ENCODE measurements at regions not wholly inside any gene's neighbourhood (a gene's known extent, or its start where the extent isn't known, plus 50 kb on each side); places are given as distances from the start of the nearest gene placed in this dataset.

DNA sequence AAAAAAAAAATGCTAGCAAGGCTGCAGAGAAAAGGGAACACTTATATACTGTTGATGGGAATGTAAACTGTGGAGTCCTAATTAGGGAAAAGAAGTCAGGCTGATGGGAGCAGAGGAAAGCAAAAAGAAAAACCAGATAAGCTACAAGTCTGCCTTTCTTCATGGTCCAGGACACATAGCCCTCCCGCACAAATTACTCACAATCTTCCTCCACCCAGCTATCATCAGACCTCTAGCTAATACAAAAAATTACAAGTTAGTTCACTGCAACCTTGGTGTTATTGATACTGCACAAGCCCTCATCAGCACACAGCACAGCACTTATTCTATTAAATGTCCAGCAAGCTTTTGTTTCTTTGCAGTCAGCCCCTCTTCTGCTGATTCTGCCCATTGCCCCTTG, 186.0 kb upstream of the ADRA1B start:
- no peak overlapping the region for H3K4me3 ChIP-seq
- no peaks in the 10 kb centered on the region for H3K9me3 ChIP-seq (replicated peaks; ENCODE audit: control insufficient read depth, insufficient read depth, low read depth, low read length)
- no peak overlapping the region for H3K4me2 ChIP-seq (ENCODE audit: insufficient read depth, low read length)
- H3K9me1 ChIP-seq (ENCODE audit: control insufficient read depth, insufficient read depth, low read length) = no peaks in the 10 kb centered on the region
- 0% methylated on average over 1 of the region's 1 CpG for WGBS (ENCODE audit: insufficient coverage, low coverage, missing lambda C conversion rate)
- H3K9ac ChIP-seq (ENCODE audit: insufficient read depth in 1 of 2, low read depth in 2 of 2, low read length in 2 of 2) = no peak overlapping the region
- ATAC-seq = no peak
- no peaks in the 10 kb centered on the region for H3K79me2 ChIP-seq (ENCODE audit: control insufficient read depth, insufficient read depth, low read length)
- no TSS peak for BruUV-seq (replicated peaks)
- H2AFZ ChIP-seq (ENCODE audit: low read depth, low read length) = no peak overlapping the region
- H3K36me3 ChIP-seq (ENCODE audit: control insufficient read depth, insufficient read depth, low read length) = no peaks in the 10 kb centered on the region
- POLR2A ChIA-PET = no interaction called here
- intact Hi-C loops (cut with micrococcal nuclease) = no loop called here
- in situ Hi-C loops (cut with MboI) = no loop called here
- no peaks in the 10 kb centered on the region for H3K4me1 ChIP-seq (replicated peaks in 1 of 2; ENCODE audit: control insufficient read depth in 2 of 2, insufficient read depth in 2 of 2, low read length in 2 of 2)
- no peaks in the 10 kb centered on the region for H4K20me1 ChIP-seq (replicated peaks; ENCODE audit: control insufficient read depth, insufficient read depth, low read length)
- H3K27me3 ChIP-seq (ENCODE audit: control insufficient read depth in 2 of 2, insufficient read depth in 2 of 2, low read length in 2 of 2) = no peaks in the 10 kb centered on the region
- FAIRE-seq = no peak
- H3K27ac ChIP-seq (ENCODE audit: extremely low read depth, low read depth, low read length) = no peak overlapping the region
- CTCF ChIA-PET (ENCODE audit: low intra/inter-chr PET ratio) = no interaction called here
- no peak for DNase-seq (ENCODE audit: extremely low read depth in 1 of 4, low spot score in 3 of 4)
- TF ChIP-seq, protein P1, sequence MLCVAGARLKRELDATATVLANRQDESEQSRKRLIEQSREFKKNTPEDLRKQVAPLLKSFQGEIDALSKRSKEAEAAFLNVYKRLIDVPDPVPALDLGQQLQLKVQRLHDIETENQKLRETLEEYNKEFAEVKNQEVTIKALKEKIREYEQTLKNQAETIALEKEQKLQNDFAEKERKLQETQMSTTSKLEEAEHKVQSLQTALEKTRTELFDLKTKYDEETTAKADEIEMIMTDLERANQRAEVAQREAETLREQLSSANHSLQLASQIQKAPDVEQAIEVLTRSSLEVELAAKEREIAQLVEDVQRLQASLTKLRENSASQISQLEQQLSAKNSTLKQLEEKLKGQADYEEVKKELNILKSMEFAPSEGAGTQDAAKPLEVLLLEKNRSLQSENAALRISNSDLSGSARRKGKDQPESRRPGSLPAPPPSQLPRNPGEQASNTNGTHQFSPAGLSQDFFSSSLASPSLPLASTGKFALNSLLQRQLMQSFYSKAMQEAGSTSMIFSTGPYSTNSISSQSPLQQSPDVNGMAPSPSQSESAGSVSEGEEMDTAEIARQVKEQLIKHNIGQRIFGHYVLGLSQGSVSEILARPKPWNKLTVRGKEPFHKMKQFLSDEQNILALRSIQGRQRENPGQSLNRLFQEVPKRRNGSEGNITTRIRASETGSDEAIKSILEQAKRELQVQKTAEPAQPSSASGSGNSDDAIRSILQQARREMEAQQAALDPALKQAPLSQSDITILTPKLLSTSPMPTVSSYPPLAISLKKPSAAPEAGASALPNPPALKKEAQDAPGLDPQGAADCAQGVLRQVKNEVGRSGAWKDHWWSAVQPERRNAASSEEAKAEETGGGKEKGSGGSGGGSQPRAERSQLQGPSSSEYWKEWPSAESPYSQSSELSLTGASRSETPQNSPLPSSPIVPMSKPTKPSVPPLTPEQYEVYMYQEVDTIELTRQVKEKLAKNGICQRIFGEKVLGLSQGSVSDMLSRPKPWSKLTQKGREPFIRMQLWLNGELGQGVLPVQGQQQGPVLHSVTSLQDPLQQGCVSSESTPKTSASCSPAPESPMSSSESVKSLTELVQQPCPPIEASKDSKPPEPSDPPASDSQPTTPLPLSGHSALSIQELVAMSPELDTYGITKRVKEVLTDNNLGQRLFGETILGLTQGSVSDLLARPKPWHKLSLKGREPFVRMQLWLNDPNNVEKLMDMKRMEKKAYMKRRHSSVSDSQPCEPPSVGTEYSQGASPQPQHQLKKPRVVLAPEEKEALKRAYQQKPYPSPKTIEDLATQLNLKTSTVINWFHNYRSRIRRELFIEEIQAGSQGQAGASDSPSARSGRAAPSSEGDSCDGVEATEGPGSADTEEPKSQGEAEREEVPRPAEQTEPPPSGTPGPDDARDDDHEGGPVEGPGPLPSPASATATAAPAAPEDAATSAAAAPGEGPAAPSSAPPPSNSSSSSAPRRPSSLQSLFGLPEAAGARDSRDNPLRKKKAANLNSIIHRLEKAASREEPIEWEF (CRISPR knock-in tag; IDR thresholded peaks at IDR 0.05) = no peak
- no peak for TF ChIP-seq NR3C1 (CRISPR knock-in tag; IDR thresholded peaks at IDR 0.05)
- TF ChIP-seq CSDE1 (IDR thresholded peaks at IDR 0.05) = no peak
- no peak for TF ChIP-seq THRB (CRISPR knock-in tag; conservative IDR thresholded peaks at IDR 0.05)
- TF ChIP-seq CHCHD3 (CRISPR knock-in tag; IDR thresholded peaks at IDR 0.05) = no peak
- no peak for TF ChIP-seq AFF4 (CRISPR knock-in tag; IDR thresholded peaks at IDR 0.05)
- no peak for TF ChIP-seq GTF2F1 (IDR thresholded peaks at IDR 0.05; ENCODE audit: low read depth, low read length)
- no peak for TF ChIP-seq ZNF778 (CRISPR knock-in tag; IDR thresholded peaks at IDR 0.05)
- no peak for TF ChIP-seq FOXK2 (conservative IDR thresholded peaks at IDR 0.05 in 1 of 2, IDR thresholded peaks at IDR 0.05 in 1 of 2; ENCODE audit: low read depth in 2 of 2)
- TF ChIP-seq NCOA1 (IDR thresholded peaks at IDR 0.05; ENCODE audit: low read depth) = no peak
- no peak for TF ChIP-seq ZNF184 (CRISPR knock-in tag; IDR thresholded peaks at IDR 0.05)
- no peak for TF ChIP-seq ZNF174 (CRISPR knock-in tag; IDR thresholded peaks at IDR 0.05)
- TF ChIP-seq ZSCAN32 (CRISPR knock-in tag; IDR thresholded peaks at IDR 0.05) = no peak
